ENCODE measurements at regions not wholly inside any gene's neighbourhood (a gene's known extent, or its start where the extent isn't known, plus 50 kb on each side); places are given as distances from the start of the nearest gene placed in this dataset.

GRCh38 chr15:88990185-88990679, 77.1 kb upstream of the MFGE8 start:
- TF ChIP-seq ESRRG (CRISPR knock-in tag; IDR thresholded peaks at IDR 0.05) (no peak), GLIS3 (CRISPR knock-in tag; IDR thresholded peaks at IDR 0.05) (no peak), ZFP3 (CRISPR knock-in tag; IDR thresholded peaks at IDR 0.05) (no peak), BACH2 (CRISPR knock-in tag; IDR thresholded peaks at IDR 0.05; ENCODE audit: borderline replicate concordance) (no peak)
